ENCODE measurements at regions not wholly inside any gene's neighbourhood (a gene's known extent, or its start where the extent isn't known, plus 50 kb on each side); places are given as distances from the start of the nearest gene placed in this dataset.

DNA sequence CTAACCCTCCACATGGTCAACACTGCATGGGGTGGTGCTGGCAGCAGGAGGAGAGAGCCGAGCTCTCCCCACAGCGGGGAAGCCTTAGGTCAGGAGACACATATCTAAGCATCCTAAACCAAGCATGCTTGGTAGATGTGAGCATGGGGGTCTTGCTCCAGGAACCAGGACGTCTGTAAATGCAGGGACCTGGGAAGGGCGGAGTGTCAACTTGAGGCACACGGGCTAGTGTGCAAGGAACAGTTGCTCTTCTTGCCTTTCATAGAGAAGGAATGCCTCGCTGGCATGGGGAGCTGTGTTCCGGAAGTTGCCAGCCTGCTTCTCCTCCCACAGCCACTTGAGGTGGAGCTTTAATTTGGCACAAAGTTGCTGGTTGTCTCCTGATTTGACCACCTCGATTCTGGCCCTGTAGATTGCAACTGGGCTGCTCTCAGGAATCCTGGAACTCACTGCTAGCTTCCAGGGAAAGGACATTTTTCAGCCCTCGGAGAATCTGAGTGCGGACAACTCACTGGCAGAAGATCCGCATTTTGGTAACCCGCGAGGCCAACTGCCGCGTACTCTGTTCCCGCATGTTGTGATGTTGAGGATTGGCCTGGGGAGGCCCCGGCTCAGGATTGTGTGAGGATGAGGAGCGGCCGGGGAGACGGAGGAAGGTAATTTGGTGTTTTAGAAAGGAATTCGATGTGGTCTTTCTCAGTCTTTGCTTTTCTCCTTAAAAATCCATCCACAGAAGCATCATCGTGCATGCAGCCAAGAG, 370.3 kb upstream of the IRX1 start:
- ATAC-seq (ENCODE audit: low read depth): no peak
- peaks cover 3% of the 10 kb centered on the region for H3K9me3 ChIP-seq (ENCODE audit: severe bottlenecking)
- H3K27ac ChIP-seq (ENCODE audit: poor library complexity, severe bottlenecking): no peak overlapping the region
- no peaks in the 10 kb centered on the region for H3K27me3 ChIP-seq (ENCODE audit: insufficient read depth, poor library complexity, severe bottlenecking)
- TF ChIP-seq, protein P1, sequence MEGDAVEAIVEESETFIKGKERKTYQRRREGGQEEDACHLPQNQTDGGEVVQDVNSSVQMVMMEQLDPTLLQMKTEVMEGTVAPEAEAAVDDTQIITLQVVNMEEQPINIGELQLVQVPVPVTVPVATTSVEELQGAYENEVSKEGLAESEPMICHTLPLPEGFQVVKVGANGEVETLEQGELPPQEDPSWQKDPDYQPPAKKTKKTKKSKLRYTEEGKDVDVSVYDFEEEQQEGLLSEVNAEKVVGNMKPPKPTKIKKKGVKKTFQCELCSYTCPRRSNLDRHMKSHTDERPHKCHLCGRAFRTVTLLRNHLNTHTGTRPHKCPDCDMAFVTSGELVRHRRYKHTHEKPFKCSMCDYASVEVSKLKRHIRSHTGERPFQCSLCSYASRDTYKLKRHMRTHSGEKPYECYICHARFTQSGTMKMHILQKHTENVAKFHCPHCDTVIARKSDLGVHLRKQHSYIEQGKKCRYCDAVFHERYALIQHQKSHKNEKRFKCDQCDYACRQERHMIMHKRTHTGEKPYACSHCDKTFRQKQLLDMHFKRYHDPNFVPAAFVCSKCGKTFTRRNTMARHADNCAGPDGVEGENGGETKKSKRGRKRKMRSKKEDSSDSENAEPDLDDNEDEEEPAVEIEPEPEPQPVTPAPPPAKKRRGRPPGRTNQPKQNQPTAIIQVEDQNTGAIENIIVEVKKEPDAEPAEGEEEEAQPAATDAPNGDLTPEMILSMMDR (IDR thresholded peaks at IDR 0.05; ENCODE audit: poor library complexity, severe bottlenecking): no peak
- H3K4me1 ChIP-seq (ENCODE audit: insufficient read depth, poor library complexity, severe bottlenecking): no peaks in the 10 kb centered on the region
- no peak overlapping the region for H3K4me3 ChIP-seq (ENCODE audit: severe bottlenecking)
- no peak for DNase-seq (ENCODE audit: low spot score)
- no peaks in the 10 kb centered on the region for H3K36me3 ChIP-seq (ENCODE audit: low read depth)

DNA sequence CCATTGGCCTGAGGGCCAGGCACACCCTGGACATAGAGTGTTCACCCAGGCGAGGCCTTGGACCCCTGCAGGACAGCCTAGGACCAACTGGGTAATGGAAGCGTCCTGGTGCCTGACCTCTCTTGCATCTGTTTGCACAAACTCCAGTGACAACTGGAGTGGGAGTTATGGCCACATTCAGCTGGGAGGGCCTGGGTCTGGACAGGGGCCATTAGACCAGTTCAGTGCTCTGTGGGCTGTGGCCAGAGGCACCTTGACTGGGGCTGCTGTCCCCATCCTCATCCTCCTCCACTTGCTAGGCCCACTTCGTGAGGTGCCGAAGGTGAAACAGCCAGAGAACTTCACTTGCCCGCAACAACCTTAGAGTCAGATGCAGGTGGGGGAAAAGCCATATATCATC, 372.7 kb upstream of the IRX1 start:
- Histone ChIP-seq H3K27ac (ENCODE audit: poor library complexity, severe bottlenecking) (no peak overlapping the region), H3K9me3 (ENCODE audit: severe bottlenecking) (peaks cover 3% of the 10 kb centered on the region), H3K36me3 (ENCODE audit: low read depth) (no peaks in the 10 kb centered on the region), H3K4me1 (ENCODE audit: insufficient read depth, poor library complexity, severe bottlenecking) (no peaks in the 10 kb centered on the region), H3K4me3 (ENCODE audit: severe bottlenecking) (no peak overlapping the region), H3K27me3 (ENCODE audit: insufficient read depth, poor library complexity, severe bottlenecking) (no peaks in the 10 kb centered on the region)
- DNase-seq (ENCODE audit: low spot score) (no peak), ATAC-seq (ENCODE audit: low read depth) (no peak)
- TF ChIP-seq, protein P1 (IDR thresholded peaks at IDR 0.05; ENCODE audit: poor library complexity, severe bottlenecking): no peak

DNA sequence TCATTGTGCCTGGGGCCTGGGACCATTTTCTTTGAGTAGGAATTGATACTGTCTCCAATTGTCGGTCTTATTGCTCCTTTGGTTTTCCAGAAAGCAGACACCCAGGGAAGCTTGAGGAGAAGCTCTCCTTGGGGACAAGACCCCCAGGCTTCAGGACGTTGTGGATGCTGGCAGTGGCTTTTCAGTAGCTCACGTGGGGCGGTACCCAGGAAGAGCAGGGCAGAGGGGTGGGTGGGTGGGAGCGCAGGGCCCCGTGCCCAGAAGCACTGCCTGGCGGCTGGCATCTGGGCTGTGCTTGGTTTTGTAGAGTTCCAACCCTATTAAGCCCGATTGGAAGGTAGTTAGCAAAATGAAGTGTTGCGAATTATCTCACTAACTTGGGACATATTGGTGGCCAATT, 374.2 kb upstream of the IRX1 start:
- ATAC-seq (ENCODE audit: low read depth) (no peak), DNase-seq (ENCODE audit: low spot score) (no peak)
- Histone ChIP-seq H3K4me3 (ENCODE audit: severe bottlenecking) (no peak overlapping the region), H3K27me3 (ENCODE audit: insufficient read depth, poor library complexity, severe bottlenecking) (no peaks in the 10 kb centered on the region), H3K27ac (ENCODE audit: poor library complexity, severe bottlenecking) (no peak overlapping the region), H3K9me3 (ENCODE audit: severe bottlenecking) (peaks cover 3% of the 10 kb centered on the region), H3K36me3 (ENCODE audit: low read depth) (no peaks in the 10 kb centered on the region), H3K4me1 (ENCODE audit: insufficient read depth, poor library complexity, severe bottlenecking) (no peaks in the 10 kb centered on the region)
- TF ChIP-seq, protein P1 (IDR thresholded peaks at IDR 0.05; ENCODE audit: poor library complexity, severe bottlenecking): no peak

DNA sequence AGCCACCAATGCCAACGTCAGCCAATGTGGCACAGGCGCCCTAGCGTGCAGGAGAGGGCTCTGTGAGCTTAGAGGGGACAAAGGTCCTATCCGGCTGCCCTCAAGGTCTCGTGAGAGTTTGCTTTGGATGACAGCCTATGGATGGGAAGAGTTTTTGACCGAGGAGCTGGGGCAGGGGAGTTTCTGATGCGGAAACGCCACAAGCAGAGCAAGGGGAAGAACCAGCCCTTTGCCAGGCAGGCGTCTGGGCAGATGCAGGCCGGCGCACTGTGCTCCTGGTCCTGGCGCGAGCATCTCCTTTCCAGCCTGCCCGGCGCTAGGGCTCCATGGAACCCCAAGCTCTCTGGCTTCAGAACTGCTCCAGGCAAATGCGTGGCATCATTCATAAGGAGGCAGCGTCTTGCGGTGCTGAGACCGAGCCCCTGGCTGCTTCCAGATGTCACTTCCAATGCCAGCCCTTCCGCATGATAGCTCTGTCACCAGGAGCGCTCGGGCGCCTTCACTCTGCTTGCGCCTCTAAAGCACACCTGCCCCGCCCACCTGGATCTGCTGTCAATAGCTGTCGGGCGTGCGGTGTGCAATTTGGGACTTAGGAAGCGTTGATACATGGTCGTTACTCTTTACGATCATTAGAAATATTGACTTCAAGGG, 374.9 kb upstream of the IRX1 start:
- H3K9me3 ChIP-seq (ENCODE audit: severe bottlenecking): peaks cover 3% of the 10 kb centered on the region
- ATAC-seq (ENCODE audit: low read depth): no peak
- TF ChIP-seq, protein P1 (IDR thresholded peaks at IDR 0.05; ENCODE audit: poor library complexity, severe bottlenecking): no peak

DNA sequence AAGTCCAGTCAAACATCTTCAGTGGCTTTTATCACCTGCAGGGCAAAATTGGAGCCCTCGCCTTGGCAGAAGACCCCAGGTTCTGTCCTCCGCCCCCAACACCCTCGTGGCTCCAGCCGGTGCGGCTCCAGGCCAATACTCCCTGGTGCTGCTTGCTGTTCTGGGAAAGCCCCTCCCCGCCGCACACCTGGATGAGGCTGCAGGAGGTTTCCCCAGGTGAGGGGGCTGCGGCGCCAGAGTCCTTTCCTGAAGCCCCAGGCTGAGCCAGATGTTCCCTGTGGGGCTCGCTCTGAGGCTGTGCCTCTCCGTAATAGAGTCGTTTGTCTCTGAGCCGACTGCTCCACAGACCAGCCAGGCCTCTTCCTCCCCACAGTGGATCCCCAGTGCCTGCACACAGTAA, 375.4 kb upstream of the IRX1 start:
- Histone ChIP-seq H3K9me3 (ENCODE audit: severe bottlenecking) (peaks cover 3% of the 10 kb centered on the region), H3K4me1 (ENCODE audit: insufficient read depth, poor library complexity, severe bottlenecking) (no peaks in the 10 kb centered on the region), H3K4me3 (ENCODE audit: severe bottlenecking) (no peak overlapping the region), H3K36me3 (ENCODE audit: low read depth) (no peaks in the 10 kb centered on the region), H3K27me3 (ENCODE audit: insufficient read depth, poor library complexity, severe bottlenecking) (no peaks in the 10 kb centered on the region), H3K27ac (ENCODE audit: poor library complexity, severe bottlenecking) (no peak overlapping the region)
- DNase-seq (ENCODE audit: low spot score) (no peak), ATAC-seq (ENCODE audit: low read depth) (no peak)
- TF ChIP-seq, protein P1 (IDR thresholded peaks at IDR 0.05; ENCODE audit: poor library complexity, severe bottlenecking): no peak

More for the DNA sequence above, 374.9 kb upstream of the IRX1 start:
- no peaks in the 10 kb centered on the region for H3K36me3 ChIP-seq (ENCODE audit: low read depth)
- no peak overlapping the region for H3K27ac ChIP-seq (ENCODE audit: poor library complexity, severe bottlenecking)
- DNase-seq (ENCODE audit: low spot score): no peak
- no peak overlapping the region for H3K4me3 ChIP-seq (ENCODE audit: severe bottlenecking)
- no peaks in the 10 kb centered on the region for H3K27me3 ChIP-seq (ENCODE audit: insufficient read depth, poor library complexity, severe bottlenecking)
- H3K4me1 ChIP-seq (ENCODE audit: insufficient read depth, poor library complexity, severe bottlenecking): no peaks in the 10 kb centered on the region

Data from RWPE2 (cell line).